ENCODE measurements at regions not wholly inside any gene's neighbourhood (a gene's known extent, or its start where the extent isn't known, plus 50 kb on each side); places are given as distances from the start of the nearest gene placed in this dataset.
"Not testable (repeated sequence)": the region's sequence is repeated elsewhere in the genome, so short reads cannot be mapped to it uniquely, and the experiment has no call there.

GRCh38 chr3:153372326-153372725 lies 210.3 kb downstream of the RAP2B start:
- no peak for DNase-seq

GRCh38 chr3:153373606-153374005 lies 211.6 kb downstream of the RAP2B start:
- no peak for DNase-seq

GRCh38 chr3:153378366-153378765 lies 216.3 kb downstream of the RAP2B start:
- DNase-seq: not testable (repeated sequence)

GRCh38 chr3:153379516-153379915 lies 217.5 kb downstream of the RAP2B start:
- DNase-seq: no peak

GRCh38 chr3:153385343-153385742 lies 223.3 kb downstream of the RAP2B start:
- no peak for DNase-seq

GRCh38 chr3:153392363-153392762 lies 230.3 kb downstream of the RAP2B start:
- no peak for DNase-seq

- DNase-seq: no peak
These were observed 232.0 kb downstream of the RAP2B start for GRCh38 chr3:153394017-153394416.

GRCh38 chr3:153396581-153396980 lies 234.6 kb downstream of the RAP2B start:
- no peak for DNase-seq

- DNase-seq: no peak
These were observed 235.8 kb downstream of the RAP2B start for GRCh38 chr3:153397794-153398193.

- DNase-seq: no peak
These were observed 237.6 kb downstream of the RAP2B start for GRCh38 chr3:153399636-153400035.

GRCh38 chr3:153400641-153401040 lies 238.6 kb downstream of the RAP2B start:
- DNase-seq: no peak

- no peak for DNase-seq
These were observed 242.1 kb downstream of the RAP2B start for GRCh38 chr3:153404157-153404556.

GRCh38 chr3:153405320-153405719 lies 243.3 kb downstream of the RAP2B start:
- not testable (repeated sequence) for DNase-seq

GRCh38 chr3:153410517-153410916 lies 248.5 kb downstream of the RAP2B start:
- DNase-seq: no peak

GRCh38 chr3:153414982-153415381 lies 253.0 kb downstream of the RAP2B start:
- no peak for DNase-seq

- DNase-seq: no peak
These were observed 260.3 kb downstream of the RAP2B start for GRCh38 chr3:153422314-153422713.

GRCh38 chr3:153423820-153424219 lies 261.8 kb downstream of the RAP2B start:
- DNase-seq: not testable (repeated sequence)

- no peak for DNase-seq
These were observed 264.3 kb downstream of the RAP2B start for GRCh38 chr3:153426344-153426743.

GRCh38 chr3:153426803-153427202 lies 264.8 kb downstream of the RAP2B start:
- no peak for DNase-seq

- no peak for DNase-seq
These were observed 267.8 kb downstream of the RAP2B start for GRCh38 chr3:153429821-153430220.

- no peak for DNase-seq
These were observed 269.1 kb downstream of the RAP2B start for GRCh38 chr3:153431076-153431475.

GRCh38 chr3:153437666-153438065 lies 275.6 kb downstream of the RAP2B start:
- no peak for DNase-seq

GRCh38 chr3:153438271-153438670 lies 276.2 kb downstream of the RAP2B start:
- DNase-seq: no peak

- no peak for DNase-seq
These were observed 277.8 kb downstream of the RAP2B start for GRCh38 chr3:153439780-153440179.

- no peak for DNase-seq
These were observed 278.3 kb downstream of the RAP2B start for GRCh38 chr3:153440311-153440710.

Measured in renal pelvis (tissue), 1 donor.